ENCODE measurements at regions not wholly inside any gene's neighbourhood (a gene's known extent, or its start where the extent isn't known, plus 50 kb on each side); places are given as distances from the start of the nearest gene placed in this dataset.

- TF ChIP-seq EZH2 (optimal IDR thresholded peaks at IDR 0.05; ENCODE audit: low read depth, low read length): no peak
- TF ChIP-seq CTCF (IDR thresholded peaks at IDR 0.05; ENCODE audit: low read length): no peak
Observed at GRCh38 chr7:98679741-98680140, 62.7 kb downstream of the NPTX2 start.

Measured in MM.1S (cell line).